ENCODE measurements at regions not wholly inside any gene's neighbourhood (a gene's known extent, or its start where the extent isn't known, plus 50 kb on each side); places are given as distances from the start of the nearest gene placed in this dataset. TPM values are rescaled to one million over a fixed set of nuclear protein-coding genes. Genes with fewer than 3 reads are reported as not detected.

GRCh38 chr6:22231616-22232015, 65.2 kb downstream of the PRL start:
- no peak for DNase-seq
- H3K9ac ChIP-seq (ENCODE audit: insufficient read depth in 1 of 2, low read length in 2 of 2): no peak overlapping the region
- no peak for ATAC-seq (ENCODE audit: insufficient read depth, low FRiP score)
- H3K27ac ChIP-seq (ENCODE audit: low read depth in 1 of 2, low read length in 1 of 2): no peak overlapping the region
- H3K4me1 ChIP-seq (ENCODE audit: control insufficient read depth in 5 of 5, insufficient read depth in 5 of 5, low read length in 5 of 5): no peaks in the 10 kb centered on the region
- no peaks in the 10 kb centered on the region for H3K27me3 ChIP-seq (ENCODE audit: control insufficient read depth in 3 of 3, insufficient read depth in 3 of 3, low read length in 2 of 3)
- peaks cover 0 to 3% (median under 1%) of the 10 kb centered on the region in 4 donors for H3K9me3 ChIP-seq (ENCODE audit: control insufficient read depth in 4 of 4, insufficient read depth in 3 of 4, low read length in 3 of 4)
- H3K36me3 ChIP-seq (ENCODE audit: control insufficient read depth in 4 of 4, insufficient read depth in 4 of 4, low read length in 4 of 4): no peaks in the 10 kb centered on the region
- TF ChIP-seq, protein P1, sequence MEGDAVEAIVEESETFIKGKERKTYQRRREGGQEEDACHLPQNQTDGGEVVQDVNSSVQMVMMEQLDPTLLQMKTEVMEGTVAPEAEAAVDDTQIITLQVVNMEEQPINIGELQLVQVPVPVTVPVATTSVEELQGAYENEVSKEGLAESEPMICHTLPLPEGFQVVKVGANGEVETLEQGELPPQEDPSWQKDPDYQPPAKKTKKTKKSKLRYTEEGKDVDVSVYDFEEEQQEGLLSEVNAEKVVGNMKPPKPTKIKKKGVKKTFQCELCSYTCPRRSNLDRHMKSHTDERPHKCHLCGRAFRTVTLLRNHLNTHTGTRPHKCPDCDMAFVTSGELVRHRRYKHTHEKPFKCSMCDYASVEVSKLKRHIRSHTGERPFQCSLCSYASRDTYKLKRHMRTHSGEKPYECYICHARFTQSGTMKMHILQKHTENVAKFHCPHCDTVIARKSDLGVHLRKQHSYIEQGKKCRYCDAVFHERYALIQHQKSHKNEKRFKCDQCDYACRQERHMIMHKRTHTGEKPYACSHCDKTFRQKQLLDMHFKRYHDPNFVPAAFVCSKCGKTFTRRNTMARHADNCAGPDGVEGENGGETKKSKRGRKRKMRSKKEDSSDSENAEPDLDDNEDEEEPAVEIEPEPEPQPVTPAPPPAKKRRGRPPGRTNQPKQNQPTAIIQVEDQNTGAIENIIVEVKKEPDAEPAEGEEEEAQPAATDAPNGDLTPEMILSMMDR (IDR thresholded peaks at IDR 0.05; ENCODE audit: control extremely low read depth, extremely low read depth): no peak
- H3K4me3 ChIP-seq: no peak overlapping the region
- WGBS, 2 donors: 87 to 96% methylated on average over 4 of the region's 4 CpGs

DNA sequence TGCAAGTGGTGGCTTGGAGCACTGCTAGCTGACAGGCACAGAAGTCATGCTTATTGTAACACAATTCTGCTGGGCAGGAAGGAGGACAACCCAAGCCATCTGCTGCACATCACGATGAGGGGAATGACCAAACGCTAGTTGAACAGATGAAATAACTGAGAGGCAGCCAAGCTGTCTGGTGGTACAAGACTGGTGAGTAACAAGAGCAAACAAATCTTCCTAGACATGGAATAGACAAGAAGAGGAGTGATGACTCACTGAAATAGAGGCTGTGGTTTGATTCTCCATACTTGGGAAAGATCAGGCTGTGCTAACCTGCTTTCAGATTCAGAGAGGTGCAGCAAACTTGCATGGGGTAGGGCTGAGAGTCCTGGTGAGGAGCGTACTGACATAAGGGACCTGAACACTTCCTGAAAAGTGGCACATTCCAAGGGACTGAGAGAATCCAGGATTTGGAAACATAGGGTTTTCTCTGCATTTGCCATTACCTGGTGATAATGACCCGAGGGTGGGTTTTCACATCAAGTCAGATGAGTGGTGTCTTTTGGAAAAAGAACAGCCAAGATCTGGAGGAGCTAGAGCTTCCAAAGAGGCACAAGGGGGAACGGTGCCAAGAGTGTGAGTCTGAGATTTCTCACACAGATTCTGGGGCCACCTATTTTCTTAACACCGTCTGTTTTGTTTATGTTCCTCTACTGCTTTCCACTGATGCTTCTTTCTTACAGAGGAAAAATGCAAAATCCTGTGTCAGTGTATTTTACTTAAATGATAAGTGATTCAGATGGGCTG, 60.0 kb downstream of the PRL start:
- H3K4me3 ChIP-seq: no peak overlapping the region
- DNase-seq: no peak
- H3K4me1 ChIP-seq (ENCODE audit: control insufficient read depth in 5 of 5, insufficient read depth in 5 of 5, low read length in 5 of 5): peaks cover 0 to 4% (median 0%) of the 10 kb centered on the region in 5 donors
- H3K36me3 ChIP-seq (ENCODE audit: control insufficient read depth in 4 of 4, insufficient read depth in 4 of 4, low read length in 4 of 4): no peaks in the 10 kb centered on the region
- no peak overlapping the region for H3K9ac ChIP-seq (ENCODE audit: insufficient read depth in 1 of 2, low read length in 2 of 2)
- WGBS, 2 donors: 64 to 68% methylated on average over 6 of the region's 6 CpGs
- ATAC-seq (ENCODE audit: insufficient read depth, low FRiP score): peak; percentile 45
- no peak overlapping the region for H3K27ac ChIP-seq (ENCODE audit: low read depth in 1 of 2, low read length in 1 of 2)
- peaks cover 0 to 2% (median 0%) of the 10 kb centered on the region in 4 donors for H3K9me3 ChIP-seq (ENCODE audit: control insufficient read depth in 4 of 4, insufficient read depth in 3 of 4, low read length in 3 of 4)
- H3K27me3 ChIP-seq (ENCODE audit: control insufficient read depth in 3 of 3, insufficient read depth in 3 of 3, low read length in 2 of 3): no peaks in the 10 kb centered on the region
- TF ChIP-seq, protein P1 (IDR thresholded peaks at IDR 0.05; ENCODE audit: control extremely low read depth, extremely low read depth): no peak

Small RNA genes lying in the stretch of these regions (small RNA-seq; reads per million reads assigned to genes)
- not detected for gene AL136313.1 (ENCODE audit: low replicate concordance)

Data from lung (tissue), 12 donors.